Left lung (tissue), 4 donors: ENCODE measurements at regions not wholly inside any gene's neighbourhood (a gene's known extent, or its start where the extent isn't known, plus 50 kb on each side); places are given as distances from the start of the nearest gene placed in this dataset.

Experiments used
- ATAC-seq: fragments of 200-7000 bp; cut with Tn5 transposase; one replicate; pipeline ENCODE4 v1.9.1; 2020; ENCODE audit warnings: moderate library complexity
- DNase-seq, 4 donors: peaks; one replicate each; pipeline ENCODE4 v3.0.0-alpha.2; 2013 to 2020
- H3K27ac ChIP-seq, 2 donors: fragments of 200-600 bp; sonication (generic) in 1 of 2; one replicate each; pipeline versions ENCODE4 v1.5.0 to v1.8.0; 2020 to 2021
- H3K27me3 ChIP-seq, 2 donors: fragments of 200-600 bp; sonication (generic) in 1 of 2; one replicate each; pipeline versions ENCODE4 v1.5.0 to v1.8.0; 2020 to 2021
- H3K36me3 ChIP-seq, 2 donors: fragments of 200-600 bp; sonication (generic) in 1 of 2; one replicate each; pipeline versions ENCODE4 v1.5.0 to v1.8.0; 2020 to 2021
- H3K4me1 ChIP-seq, 2 donors: fragments of 200-600 bp; one replicate each; pipeline ENCODE4 v1.8.0; 2021
- H3K4me3 ChIP-seq, 2 donors: fragments of 200-600 bp; sonication (generic) in 1 of 2; one replicate each; pipeline versions ENCODE4 v1.5.0 to v1.8.0; 2020 to 2021; ENCODE audit warnings: mild to moderate bottlenecking in 1 of 2
- H3K9me3 ChIP-seq, 2 donors: fragments of 200-600 bp; sonication (generic) in 1 of 2; one replicate each; pipeline versions ENCODE4 v1.5.0 to v1.8.0; 2020 to 2021
- intact Hi-C, 2 donors: fragments of 100-400 bp; cut with DNase I; formaldehyde crosslinking; loops; one replicate each; pipeline versions ENCODE4 v1.11.2 to v1.14.2; 2022
- TF ChIP-seq, protein P1 (sequence below), 2 donors: fragments of 200-600 bp; sonication (generic) in 1 of 2; IDR thresholded peaks; one replicate each; pipeline versions ENCODE4 v1.5.0 to v1.8.0; 2021; ENCODE audit warnings: antibody characterized with exemption in 2 of 2
- donor health status: DM: no; HTN: yes; CAD: no.
- donor health status: DM: no; HTN: no; CAD: no.

DNA sequence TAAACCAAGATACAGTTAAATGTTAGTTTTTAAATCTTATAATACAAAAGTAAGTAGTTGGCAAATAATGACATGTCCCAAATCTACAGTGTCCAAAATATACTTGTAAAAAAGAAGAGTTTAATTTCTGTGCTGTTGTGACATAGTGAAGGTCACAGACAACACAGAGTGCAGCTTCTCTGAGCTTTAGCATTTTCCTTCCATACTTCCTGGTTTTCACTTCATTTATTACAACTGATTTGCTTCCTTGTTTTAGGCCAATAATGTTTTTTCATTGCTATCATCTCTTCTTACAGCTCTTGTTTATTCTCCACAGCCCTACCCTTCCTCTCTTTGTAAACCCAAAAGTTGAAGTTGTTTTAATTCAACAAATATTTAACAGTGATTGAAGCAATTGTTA, 132.4 kb upstream of the TET2 start:
- intact Hi-C loops: no loop called here
- Histone ChIP-seq H3K9me3 (peaks cover 0 to 5% of the 10 kb centered on the region in 2 donors), H3K4me3 (no peak overlapping the region), H3K36me3 (no peaks in the 10 kb centered on the region), H3K27ac (peak overlapping the region in 1 of 2 donors; percentile 51), H3K27me3 (no peaks in the 10 kb centered on the region), H3K4me1 (peaks cover 0 to 13% of the 10 kb centered on the region in 2 donors)
- TF ChIP-seq, protein P1, sequence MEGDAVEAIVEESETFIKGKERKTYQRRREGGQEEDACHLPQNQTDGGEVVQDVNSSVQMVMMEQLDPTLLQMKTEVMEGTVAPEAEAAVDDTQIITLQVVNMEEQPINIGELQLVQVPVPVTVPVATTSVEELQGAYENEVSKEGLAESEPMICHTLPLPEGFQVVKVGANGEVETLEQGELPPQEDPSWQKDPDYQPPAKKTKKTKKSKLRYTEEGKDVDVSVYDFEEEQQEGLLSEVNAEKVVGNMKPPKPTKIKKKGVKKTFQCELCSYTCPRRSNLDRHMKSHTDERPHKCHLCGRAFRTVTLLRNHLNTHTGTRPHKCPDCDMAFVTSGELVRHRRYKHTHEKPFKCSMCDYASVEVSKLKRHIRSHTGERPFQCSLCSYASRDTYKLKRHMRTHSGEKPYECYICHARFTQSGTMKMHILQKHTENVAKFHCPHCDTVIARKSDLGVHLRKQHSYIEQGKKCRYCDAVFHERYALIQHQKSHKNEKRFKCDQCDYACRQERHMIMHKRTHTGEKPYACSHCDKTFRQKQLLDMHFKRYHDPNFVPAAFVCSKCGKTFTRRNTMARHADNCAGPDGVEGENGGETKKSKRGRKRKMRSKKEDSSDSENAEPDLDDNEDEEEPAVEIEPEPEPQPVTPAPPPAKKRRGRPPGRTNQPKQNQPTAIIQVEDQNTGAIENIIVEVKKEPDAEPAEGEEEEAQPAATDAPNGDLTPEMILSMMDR (IDR thresholded peaks at IDR 0.05): no peak
- no peak for DNase-seq
- no peak for ATAC-seq

DNA sequence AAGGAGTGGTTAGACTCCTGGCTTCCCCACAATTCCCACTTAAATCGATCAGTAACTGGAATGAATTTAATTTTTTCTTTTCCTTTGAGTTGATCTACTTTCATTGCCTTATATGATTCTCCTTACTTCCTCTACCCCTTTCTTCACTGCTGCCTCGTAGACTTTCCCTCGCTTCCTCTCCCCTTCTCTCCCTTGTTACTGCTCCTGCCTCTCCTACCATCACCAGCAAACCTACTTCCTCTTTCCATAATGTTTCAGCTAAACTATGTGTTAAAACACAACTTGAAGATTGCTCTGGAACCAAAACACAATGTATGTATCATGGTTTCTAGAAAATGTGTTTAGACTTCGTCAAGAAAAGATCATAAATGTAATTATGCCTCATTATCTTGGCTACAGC, 132.0 kb upstream of the TET2 start:
- H3K36me3 ChIP-seq: no peaks in the 10 kb centered on the region
- TF ChIP-seq, protein P1 (IDR thresholded peaks at IDR 0.05): no peak
- peaks cover 0 to 5% of the 10 kb centered on the region in 2 donors for H3K9me3 ChIP-seq
- DNase-seq (no peak), ATAC-seq (peak; percentile 29)
- H3K4me3 ChIP-seq: no peak overlapping the region
- H3K27me3 ChIP-seq: no peaks in the 10 kb centered on the region
- H3K27ac ChIP-seq: peak overlapping the region in 1 of 2 donors; percentile 51
- intact Hi-C loops: no loop called here
- peaks cover 0 to 13% of the 10 kb centered on the region in 2 donors for H3K4me1 ChIP-seq

DNA sequence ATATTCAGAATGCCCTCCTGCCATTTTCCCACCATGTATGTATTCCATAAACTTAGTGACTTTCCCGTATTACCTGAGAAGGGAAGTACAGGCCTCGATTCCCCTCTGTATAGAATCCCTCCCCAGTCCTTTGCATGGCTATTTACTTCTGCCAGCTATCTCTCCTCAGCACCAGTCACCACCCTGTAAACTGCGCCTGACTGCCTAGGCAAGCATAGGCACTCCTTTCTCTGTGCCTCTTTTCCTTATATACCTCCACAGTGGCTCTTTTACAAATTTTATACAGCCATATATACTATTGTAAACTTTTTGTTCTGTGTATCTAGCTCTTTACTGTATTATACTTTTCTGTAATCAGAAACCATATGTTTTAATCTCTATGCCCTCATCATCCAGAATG, 130.9 kb upstream of the TET2 start:
- ATAC-seq (no peak), DNase-seq (no peak)
- H3K27ac ChIP-seq: no peak overlapping the region
- intact Hi-C loops: no loop called here
- no peaks in the 10 kb centered on the region for H3K9me3 ChIP-seq
- H3K36me3 ChIP-seq: no peaks in the 10 kb centered on the region
- H3K4me3 ChIP-seq: no peak overlapping the region
- H3K4me1 ChIP-seq: peaks cover 0 to 13% of the 10 kb centered on the region in 2 donors
- TF ChIP-seq, protein P1 (IDR thresholded peaks at IDR 0.05): no peak
- H3K27me3 ChIP-seq: no peaks in the 10 kb centered on the region

DNA sequence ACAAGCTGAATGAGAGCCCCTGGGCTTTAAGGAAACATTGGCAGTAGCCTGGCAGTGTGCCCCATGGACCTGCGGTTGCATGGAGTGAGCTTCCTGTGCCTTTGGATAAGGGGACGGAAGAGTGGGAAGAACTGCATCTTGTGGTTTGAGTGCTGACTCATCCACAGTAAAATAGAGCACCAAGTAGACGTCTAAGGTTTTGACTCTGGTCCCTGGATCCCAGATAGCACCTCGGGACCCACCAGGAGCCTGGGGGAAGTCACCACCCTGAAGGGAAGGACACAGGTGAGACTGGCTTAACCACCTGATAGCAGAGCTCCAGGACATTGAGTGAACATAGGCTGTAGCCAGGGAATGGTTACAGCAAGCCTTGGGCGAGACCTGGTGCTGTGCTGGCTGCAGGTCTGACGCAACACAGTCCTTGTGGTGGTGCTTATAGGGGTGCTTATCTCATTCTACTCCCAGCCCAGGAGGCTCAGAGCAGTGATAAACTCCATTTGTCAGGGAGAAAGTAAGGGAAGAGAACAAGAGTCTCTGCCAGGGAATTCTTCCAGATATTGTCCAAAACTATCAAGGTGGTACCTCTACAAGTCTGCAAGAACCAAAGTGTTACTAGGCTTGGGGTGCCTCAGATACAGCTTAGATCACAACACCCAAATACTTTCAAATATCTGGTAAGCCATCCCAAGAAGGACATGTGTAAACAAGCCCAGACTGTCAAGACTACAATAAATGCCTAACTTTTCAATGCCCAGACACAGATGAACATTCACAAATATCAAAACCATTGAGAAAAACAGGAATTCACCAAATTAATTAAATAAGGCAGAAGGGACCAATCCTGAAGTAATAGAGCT, 123.6 kb upstream of the TET2 start:
- Histone ChIP-seq H3K4me1 (peaks cover 0 to 11% of the 10 kb centered on the region in 2 donors), H3K9me3 (peaks cover 0 to 8% of the 10 kb centered on the region in 2 donors), H3K27me3 (no peaks in the 10 kb centered on the region), H3K36me3 (no peaks in the 10 kb centered on the region), H3K4me3 (no peak overlapping the region), H3K27ac (no peak overlapping the region)
- TF ChIP-seq, protein P1 (IDR thresholded peaks at IDR 0.05): no peak
- peak; percentile 99 for ATAC-seq
- peak in 3 of 4 donors; percentile 6 to 60 (median 48) for DNase-seq
- intact Hi-C loops: no loop called here

DNA sequence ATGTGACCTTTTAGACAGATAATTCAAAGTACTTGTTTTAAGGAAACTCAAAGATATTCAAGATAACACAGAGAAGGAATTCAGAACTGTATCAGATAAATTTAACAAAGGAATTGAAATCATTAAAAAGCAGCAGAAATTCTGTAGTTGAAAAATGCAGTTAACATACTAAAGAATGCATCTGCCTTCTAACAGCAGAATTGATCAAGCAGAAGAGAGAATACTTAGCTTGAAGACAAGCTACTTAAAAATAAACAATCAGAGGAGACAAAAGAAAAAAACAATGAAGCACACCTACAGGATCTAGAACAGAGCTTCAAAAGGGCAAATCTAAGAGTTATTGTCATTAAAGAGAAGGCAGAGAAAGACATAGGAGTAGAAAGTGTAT, 123.0 kb upstream of the TET2 start:
- DNase-seq: no peak
- Histone ChIP-seq H3K36me3 (no peaks in the 10 kb centered on the region), H3K4me1 (peaks cover 0 to 11% of the 10 kb centered on the region in 2 donors), H3K27me3 (no peaks in the 10 kb centered on the region), H3K4me3 (no peak overlapping the region), H3K9me3 (peaks cover 0 to 8% of the 10 kb centered on the region in 2 donors), H3K27ac (no peak overlapping the region)
- TF ChIP-seq, protein P1 (IDR thresholded peaks at IDR 0.05): no peak
- intact Hi-C loops: no loop called here
- ATAC-seq: no peak
